PC-3 (cell line): ENCODE measurements at regions not wholly inside any gene's neighbourhood (a gene's known extent, or its start where the extent isn't known, plus 50 kb on each side); places are given as distances from the start of the nearest gene placed in this dataset.
A peak's percentile ranks its signal among the peaks of the same experiment; 100 is the strongest.

Source experiments
- ATAC-seq: fragments of 200-7000 bp; cut with Tn5 transposase; 2 replicates; pipeline ENCODE4 v1.9.1; 2020; ENCODE audit warnings: mild to moderate bottlenecking, moderate library complexity
- BruUV-seq: library from RNA; stranded (reverse); fragments of 400-500 nt; replicated peaks from 2 replicates; lab custom pipeline; 2021; lab: Mats Ljungman, UMichigan
- CTCF ChIA-PET: fragments of 300-600 bp; sonication (Branson Sonifier 250); formaldehyde crosslinking; loops from one replicate; lab custom pipeline; 2022; ENCODE audit warnings: antibody characterized with exemption; lab: Charles Lee
- POLR2A ChIA-PET: fragments of 300-600 bp; sonication (Branson Sonifier 250); formaldehyde crosslinking; loops from one replicate; lab custom pipeline; 2022; ENCODE audit warnings: antibody characterized with exemption; ENCODE audit not compliant: unreplicated experiment; lab: Charles Lee
- DNase-seq: peaks from one replicate; pipeline ENCODE4 v3.0.0-alpha.2; 2015
- H2AFZ ChIP-seq: fragments of 300-600 bp; sonication (generic); 2 replicates; pipeline ENCODE4 v1.6.0; 2016; ENCODE audit warnings: antibody characterized with exemption, low read length
- H3F3A ChIP-seq: fragments of 300-600 bp; sonication (generic); one replicate; pipeline ENCODE4 v1.6.0; 2017; ENCODE audit warnings: antibody characterized with exemption, low read length, control low read depth, mild to moderate bottlenecking; ENCODE audit not compliant: unreplicated experiment
- H3K27ac ChIP-seq: fragments of 300-600 bp; sonication (generic); 2 replicates; pipeline ENCODE4 v1.5.1; 2016; ENCODE audit warnings: mild to moderate bottlenecking, low read length
- H3K27me3 ChIP-seq: fragments of 300-600 bp; sonication (generic); 2 replicates; pipeline ENCODE4 v1.6.1; 2016; ENCODE audit warnings: low read length, mixed read lengths
- H3K36me3 ChIP-seq: fragments of 300-600 bp; sonication (generic); 2 replicates; pipeline ENCODE4 v1.6.1; 2016; ENCODE audit warnings: low read depth, mixed run types, low read length, mixed read lengths
- H3K4me1 ChIP-seq: fragments of 300-600 bp; sonication (generic); 2 replicates; pipeline ENCODE4 v1.5.1; 2016; ENCODE audit warnings: low read length; ENCODE audit not compliant: insufficient read depth
- H3K4me2 ChIP-seq: fragments of 300-600 bp; sonication (generic); 2 replicates; pipeline ENCODE4 v1.6.0; 2016; ENCODE audit warnings: low read length
- H3K4me3 ChIP-seq: fragments of 300-600 bp; sonication (generic); 2 replicates; pipeline ENCODE4 v1.5.1; 2016; ENCODE audit warnings: mild to moderate bottlenecking, low read length, mixed read lengths
- H3K79me2 ChIP-seq: fragments of 300-600 bp; sonication (generic); 2 replicates; pipeline ENCODE4 v1.6.1; 2017; ENCODE audit warnings: low read length, mixed read lengths
- H3K9ac ChIP-seq: fragments of 300-600 bp; sonication (generic); 2 replicates; pipeline ENCODE4 v1.6.0; 2016; ENCODE audit warnings: mild to moderate bottlenecking, low read length
- H3K9me2 ChIP-seq: fragments of 300-600 bp; sonication (generic); replicated peaks from 2 replicates; pipeline ENCODE4 v1.6.1; 2016; ENCODE audit warnings: mixed run types, low read length, mixed read lengths
- H3K9me3 ChIP-seq: fragments of 300-600 bp; sonication (generic); 2 replicates; pipeline ENCODE4 v1.6.1; 2016; ENCODE audit warnings: low read length, mixed read lengths
- H4K20me1 ChIP-seq: fragments of 300-600 bp; sonication (generic); 2 replicates; pipeline ENCODE4 v1.6.1; 2016; ENCODE audit warnings: low read length, mixed read lengths
- CTCF ChIP-seq: fragments of 300-600 bp; sonication (generic); conservative IDR thresholded peaks from 2 replicates; pipeline ENCODE4 v1.5.1; 2017; ENCODE audit warnings: antibody characterized with exemption, low read depth, mild to moderate bottlenecking, low read length
- EZH2 ChIP-seq: fragments of 300-600 bp; sonication (generic); IDR thresholded peaks from one replicate; pipeline ENCODE4 v1.6.1; 2017; ENCODE audit warnings: antibody characterized with exemption, mild to moderate bottlenecking, low read length; ENCODE audit not compliant: unreplicated experiment
- EZH2phosphoT487 ChIP-seq: fragments of 300-600 bp; sonication (generic); IDR thresholded peaks from 2 replicates; pipeline ENCODE4 v1.6.1; 2018; ENCODE audit warnings: mild to moderate bottlenecking, antibody characterized with exemption, low read length, borderline replicate concordance
- intact Hi-C: fragments of 100-400 bp; cut with micrococcal nuclease; formaldehyde crosslinking; loops from 2 replicates; pipeline ENCODE4 v1.9.0; 2023

DNA sequence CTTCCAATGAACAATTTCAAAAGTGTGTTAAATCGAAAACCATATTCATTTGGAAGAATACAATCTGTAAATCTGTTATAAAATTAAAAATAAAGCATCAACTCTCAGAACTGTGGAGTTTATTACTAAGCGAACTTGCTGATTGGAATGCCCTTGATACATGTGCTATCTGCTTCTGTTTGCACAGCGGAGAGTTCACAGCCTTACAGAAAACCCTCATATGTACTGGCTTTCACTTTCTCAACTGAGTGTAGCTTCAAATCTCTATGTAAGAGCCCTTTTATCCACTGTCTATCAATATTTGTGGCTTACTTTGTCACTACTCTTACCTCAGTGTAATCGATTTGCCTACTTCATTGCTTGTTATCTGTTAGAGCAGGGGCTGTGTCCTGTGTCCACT, 447.4 kb downstream of the C6orf118 start:
- ChIA-PET CTCF (no interaction called here), POLR2A (no interaction called here)
- ATAC-seq (no peak), DNase-seq (no peak)
- TF ChIP-seq CTCF (no peak), EZH2phosphoT487 (no peak), EZH2 (no peak)
- Histone ChIP-seq H3K9me2 (no peaks in the 10 kb centered on the region), H3K4me1 (no peaks in the 10 kb centered on the region), H3K9me3 (no peaks in the 10 kb centered on the region), H3K27me3 (no peaks in the 10 kb centered on the region), H3K27ac (no peak overlapping the region), H3K9ac (no peak overlapping the region), H3K4me3 (no peak overlapping the region), H3K79me2 (no peaks in the 10 kb centered on the region), H3K4me2 (no peak overlapping the region), H2AFZ (no peak overlapping the region), H3F3A (no peaks in the 10 kb centered on the region), H4K20me1 (no peaks in the 10 kb centered on the region), H3K36me3 (no peaks in the 10 kb centered on the region)
- no TSS peak for BruUV-seq
- intact Hi-C loops: no loop called here

DNA sequence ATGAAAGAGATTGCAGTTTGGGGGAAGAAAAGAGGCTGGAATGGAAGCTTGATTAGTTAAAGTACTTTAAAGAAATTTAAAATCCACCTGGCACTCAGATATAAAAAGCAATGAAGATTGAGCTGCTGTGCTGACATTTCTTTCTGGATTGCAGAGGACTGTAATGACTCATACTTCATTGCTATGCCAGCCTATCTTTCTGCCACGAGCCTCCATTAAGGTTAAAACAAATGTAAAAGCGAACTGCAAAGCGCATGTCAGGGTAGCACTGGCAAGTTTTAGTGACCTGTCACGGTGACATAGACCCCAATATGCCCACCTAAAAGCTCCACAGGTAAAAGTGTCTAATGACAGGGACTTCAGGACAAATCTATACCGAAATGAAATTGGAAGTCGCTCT, 449.6 kb downstream of the C6orf118 start:
- no peak for ATAC-seq
- intact Hi-C loops: no loop called here
- no TSS peak for BruUV-seq
- DNase-seq: no peak
- no peaks in the 10 kb centered on the region for H4K20me1 ChIP-seq
- no peaks in the 10 kb centered on the region for H3F3A ChIP-seq
- H3K27ac ChIP-seq: no peak overlapping the region
- TF ChIP-seq CTCF: no peak
- TF ChIP-seq EZH2phosphoT487: no peak
- TF ChIP-seq EZH2: no peak
- H3K9me3 ChIP-seq: no peaks in the 10 kb centered on the region
- no peaks in the 10 kb centered on the region for H3K36me3 ChIP-seq
- POLR2A ChIA-PET: no interaction called here
- peak overlapping the region; percentile 44 for H3K4me2 ChIP-seq
- peak overlapping the region; percentile 45; the same call in 1 of the 2 replicates for H2AFZ ChIP-seq
- peak overlapping the region; percentile 37; the same call in 1 of the 2 replicates for H3K4me3 ChIP-seq
- H3K9ac ChIP-seq: no peak overlapping the region
- H3K27me3 ChIP-seq: no peaks in the 10 kb centered on the region
- CTCF ChIA-PET: no interaction called here
- no peaks in the 10 kb centered on the region for H3K9me2 ChIP-seq
- no peaks in the 10 kb centered on the region for H3K79me2 ChIP-seq
- no peaks in the 10 kb centered on the region for H3K4me1 ChIP-seq

DNA sequence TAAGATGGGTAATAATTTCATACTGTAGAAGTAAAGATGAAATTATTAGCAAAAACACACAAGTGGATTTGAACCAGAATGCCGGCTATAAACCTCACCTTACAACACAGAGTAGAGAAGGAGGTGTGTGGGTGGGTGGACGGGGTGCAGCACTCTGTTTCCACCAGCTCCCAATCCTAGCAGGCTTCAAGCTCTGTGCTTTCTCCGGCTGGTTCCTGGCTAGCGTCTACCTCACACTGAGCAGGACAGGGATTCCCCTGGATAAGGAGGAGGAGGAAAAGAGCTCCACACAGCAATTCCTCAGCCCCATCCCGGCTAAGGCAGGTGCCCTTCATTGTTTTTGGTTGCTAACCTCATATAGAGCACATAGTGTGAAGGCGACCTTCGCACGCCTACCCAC, 453.3 kb downstream of the C6orf118 start:
- no peaks in the 10 kb centered on the region for H4K20me1 ChIP-seq
- POLR2A ChIA-PET: no interaction called here
- H3K27ac ChIP-seq: no peak overlapping the region
- DNase-seq (no peak), ATAC-seq (no peak)
- no peak overlapping the region for H3K4me2 ChIP-seq
- H3K9me2 ChIP-seq: no peaks in the 10 kb centered on the region
- H3K9ac ChIP-seq: no peak overlapping the region
- no peaks in the 10 kb centered on the region for H3K27me3 ChIP-seq
- CTCF ChIA-PET: no interaction called here
- no peaks in the 10 kb centered on the region for H3F3A ChIP-seq
- no peaks in the 10 kb centered on the region for H3K79me2 ChIP-seq
- H3K9me3 ChIP-seq: no peaks in the 10 kb centered on the region
- no peaks in the 10 kb centered on the region for H3K36me3 ChIP-seq
- intact Hi-C loops: no loop called here
- H2AFZ ChIP-seq: no peak overlapping the region
- no TSS peak for BruUV-seq
- no peak overlapping the region for H3K4me3 ChIP-seq
- TF ChIP-seq EZH2 (no peak), CTCF (no peak), EZH2phosphoT487 (no peak)
- H3K4me1 ChIP-seq: no peaks in the 10 kb centered on the region
